DMS153 treated with DMSO at 0.1 percent for 48 hours (cell line): ENCODE measurements at regions not wholly inside any gene's neighbourhood (a gene's known extent, or its start where the extent isn't known, plus 50 kb on each side); places are given as distances from the start of the nearest gene placed in this dataset.
"Not testable (repeated sequence)": the region's sequence is repeated elsewhere in the genome, so short reads cannot be mapped to it uniquely, and the experiment has no call there.

Experiments
- DNase-seq: peaks from one replicate; lab custom pipeline; 2025; ENCODE audit not compliant: unreplicated experiment; lab: John Stamatoyannopoulos, UW

DNA sequence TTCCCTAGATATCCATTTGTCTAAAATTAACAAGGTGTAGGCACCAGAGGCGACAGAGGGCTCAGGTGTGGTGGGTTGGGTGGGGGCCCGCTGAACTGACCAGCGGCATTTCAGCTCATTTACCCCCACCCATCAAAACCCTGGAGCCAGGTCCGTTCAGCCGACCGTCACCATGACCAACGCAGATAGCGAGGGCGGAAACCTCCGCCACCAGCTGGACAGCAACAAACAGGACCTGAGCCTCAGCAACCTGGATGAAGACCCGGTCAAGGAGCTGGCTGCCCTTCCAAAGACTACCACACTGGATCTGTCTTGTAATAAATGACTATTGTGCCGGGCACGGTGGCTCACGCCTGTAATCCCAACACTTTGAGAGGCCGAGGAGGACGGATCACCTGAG lies 120.8 kb upstream of the LGSN start:
- no peak for DNase-seq

DNA sequence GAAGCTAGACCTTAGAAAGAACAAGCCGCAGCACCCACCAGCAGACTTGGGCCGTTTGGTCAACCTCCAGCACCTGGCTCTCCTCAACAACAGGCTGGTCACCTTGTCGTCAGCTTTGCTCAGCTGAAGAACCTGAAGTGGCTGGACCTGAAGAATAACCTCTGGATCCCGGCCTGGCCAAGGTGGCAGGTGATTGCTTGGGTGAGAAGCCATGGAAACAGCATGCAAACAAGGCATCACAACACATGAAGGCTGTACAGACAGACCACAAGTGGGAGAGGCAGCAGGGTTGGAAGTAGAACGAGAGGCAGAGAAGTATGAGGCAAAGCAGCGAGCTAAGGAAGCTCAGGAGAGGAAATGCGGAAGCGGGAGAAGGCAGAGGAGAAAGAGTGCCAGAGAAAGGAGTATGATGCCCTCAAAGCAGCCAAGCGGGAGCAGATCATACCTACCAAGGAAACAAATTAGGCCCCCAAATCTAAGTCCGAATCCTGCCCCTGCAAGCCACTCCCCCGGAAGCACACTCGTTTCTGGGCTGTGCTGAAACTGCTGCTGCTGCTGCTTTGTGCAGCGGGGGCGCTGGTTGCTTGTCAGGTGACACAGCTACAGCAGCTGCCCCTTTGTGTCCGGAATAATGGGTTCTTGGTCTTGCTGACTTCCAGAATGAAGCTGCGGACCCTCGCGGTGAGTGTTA lies 121.6 kb upstream of the LGSN start:
- peak; percentile 75 for DNase-seq

GRCh38 chr6:63442870-63443269 lies 123.1 kb upstream of the LGSN start:
- no peak for DNase-seq

DNA sequence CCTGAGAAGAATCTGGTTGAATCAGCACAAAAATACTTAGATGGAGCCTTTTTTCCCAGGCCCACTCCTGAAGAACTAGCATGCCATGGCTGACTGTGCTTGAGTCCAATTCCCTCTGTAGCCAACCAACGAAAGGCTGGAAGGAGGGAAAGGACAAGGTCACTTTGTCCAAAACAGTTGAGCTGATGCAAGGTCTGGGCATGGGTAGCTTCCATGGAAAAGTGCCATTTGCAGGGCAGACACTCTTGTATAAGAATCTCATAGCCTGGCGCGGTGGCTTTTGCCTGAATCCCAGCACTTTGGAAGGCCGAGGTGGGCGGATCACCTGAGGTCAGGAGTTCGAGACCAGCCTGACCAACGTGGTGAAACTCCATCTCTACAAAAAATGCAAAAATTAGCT lies 125.0 kb upstream of the LGSN start:
- DNase-seq = no peak

GRCh38 chr6:63446405-63446804 lies 125.9 kb upstream of the LOC128125822 start:
- no peak for DNase-seq

DNA sequence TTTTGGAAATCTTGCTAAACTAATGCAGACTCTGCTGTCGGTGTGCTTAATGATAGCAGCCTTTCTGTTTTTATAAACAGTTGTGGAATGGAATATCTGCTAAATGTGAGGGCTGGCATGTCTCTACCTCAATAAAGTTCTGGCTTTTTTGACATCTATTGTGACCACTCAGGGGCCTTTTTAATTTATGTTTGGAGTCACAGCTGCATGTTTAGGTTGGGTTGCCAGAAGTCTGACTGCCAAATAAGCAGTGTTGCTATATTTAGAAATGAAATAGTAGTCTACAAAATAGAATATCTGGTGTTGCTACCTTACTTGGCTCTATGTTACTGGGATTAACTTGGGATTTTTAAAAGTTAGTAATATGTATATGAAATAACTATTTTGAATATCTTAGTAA lies 125.1 kb upstream of the LOC128125822 start:
- no peak for DNase-seq

GRCh38 chr6:63448229-63448628 lies 124.1 kb upstream of the LOC128125822 start:
- no peak for DNase-seq

DNA sequence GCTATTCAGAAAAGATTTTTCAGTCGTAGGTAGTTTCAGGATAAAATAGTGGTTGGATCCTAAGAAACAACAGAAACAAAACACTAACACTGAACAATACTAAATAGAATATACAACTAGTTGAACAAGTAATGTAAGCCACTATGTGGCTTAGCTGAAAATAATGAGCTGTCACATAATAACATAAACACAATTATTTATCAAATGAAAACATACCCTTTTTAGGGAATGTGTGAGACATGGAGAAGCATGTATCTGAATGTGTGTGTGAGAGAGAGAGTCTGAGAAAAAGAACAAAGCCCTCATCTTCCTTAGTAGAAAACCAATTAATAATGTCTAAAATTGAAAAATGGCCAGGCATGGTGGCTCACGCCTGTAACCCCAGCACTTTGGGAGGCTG lies 122.6 kb upstream of the LOC128125822 start:
- DNase-seq = no peak

- no peak for DNase-seq
Measured at GRCh38 chr6:63451238-63451637, 121.0 kb upstream of the LOC128125822 start.

GRCh38 chr6:63452125-63452524 lies 120.2 kb upstream of the LOC128125822 start:
- DNase-seq = no peak

GRCh38 chr6:63456734-63457133 lies 115.5 kb upstream of the LOC128125822 start:
- DNase-seq = no peak

DNA sequence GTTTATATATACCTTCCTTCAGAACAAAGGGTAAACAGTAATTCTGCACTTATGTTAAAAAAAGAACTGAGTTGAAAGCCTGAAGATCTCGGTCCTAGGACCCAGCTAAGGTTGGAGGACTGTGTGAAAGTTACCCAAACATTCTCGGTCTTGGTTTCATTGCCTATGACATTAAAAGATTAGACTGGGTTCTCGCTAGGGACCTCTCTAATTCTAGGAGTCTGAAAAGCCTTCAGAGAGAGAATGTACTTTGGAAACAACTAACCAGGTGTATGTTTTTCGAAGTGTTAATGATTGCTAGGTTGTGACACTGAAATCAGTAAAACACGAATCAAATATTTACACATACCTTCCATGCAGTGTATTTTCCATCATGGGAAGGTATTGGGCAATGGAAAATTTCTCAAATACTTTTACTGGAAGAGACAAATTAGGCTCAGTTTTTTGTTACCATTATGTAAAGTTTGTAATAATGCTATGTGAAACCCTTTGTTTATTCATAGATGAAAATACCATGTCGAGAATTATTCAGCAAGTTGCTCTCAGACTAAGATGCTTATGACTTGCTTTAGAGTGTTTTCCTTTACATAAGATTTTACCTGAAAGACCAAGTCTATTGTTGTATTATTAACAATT lies 113.7 kb upstream of the LOC128125822 start:
- no peak for DNase-seq

DNA sequence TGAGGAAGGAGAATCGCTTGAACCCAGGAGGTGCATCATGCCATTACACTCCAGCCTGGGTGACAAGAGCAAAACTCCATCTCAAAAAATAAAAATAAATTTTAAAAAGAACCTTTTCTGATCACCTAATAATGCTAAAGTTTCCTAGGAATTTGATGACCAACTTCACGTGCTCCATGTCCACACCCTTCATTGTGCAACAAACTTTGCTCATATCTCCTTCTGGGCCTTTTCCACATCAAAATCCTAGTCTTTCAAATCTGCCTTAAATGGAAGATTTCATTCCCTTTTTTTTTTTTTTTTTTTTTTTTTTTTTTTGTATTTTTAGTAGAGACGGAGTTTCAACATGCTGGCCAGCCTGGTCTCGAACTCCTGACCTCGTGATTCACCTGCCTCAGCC lies 112.5 kb upstream of the LOC128125822 start:
- DNase-seq = no peak

DNA sequence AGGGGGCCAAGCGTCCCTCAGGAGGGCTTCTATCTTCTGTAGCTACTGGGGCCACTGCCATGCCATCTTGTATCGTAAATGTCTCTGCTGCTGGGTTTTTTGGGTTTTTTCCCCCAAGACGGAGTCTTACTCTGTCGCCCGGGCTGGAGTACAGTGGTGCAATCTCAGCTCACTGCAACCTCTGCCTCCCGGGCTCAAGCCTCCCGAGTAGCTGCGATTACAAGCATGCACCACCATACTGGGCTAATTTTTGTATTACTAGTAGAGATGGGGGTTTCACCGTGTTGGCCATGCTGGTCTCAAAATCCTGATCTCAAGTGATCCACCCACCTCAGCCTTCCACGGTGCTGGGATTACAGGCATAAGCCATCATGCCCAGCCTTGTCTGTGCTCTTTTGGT lies 111.3 kb upstream of the LOC128125822 start:
- no peak for DNase-seq

DNA sequence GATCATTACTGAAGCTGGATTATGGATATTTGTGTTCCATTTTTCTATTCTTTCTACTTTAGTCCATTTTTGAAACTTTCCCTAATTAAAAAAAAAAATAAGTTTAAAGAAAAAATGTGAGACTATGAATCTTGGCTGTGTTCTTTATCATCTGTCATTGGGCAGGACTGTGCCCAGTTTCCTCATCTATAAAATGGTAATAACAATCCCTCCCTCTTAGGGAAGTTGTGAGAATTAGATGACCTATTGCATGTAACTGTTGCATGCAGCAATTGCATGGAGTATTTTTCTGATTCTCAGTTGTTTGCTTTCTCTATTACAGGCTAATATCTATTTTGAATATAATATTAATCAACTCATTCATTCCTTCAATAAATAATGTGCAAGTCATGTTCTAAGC lies 108.2 kb upstream of the LOC128125822 start:
- no peak for DNase-seq

- DNase-seq = no peak
Measured at GRCh38 chr6:63465750-63466149, 106.5 kb upstream of the LOC128125822 start.

DNA sequence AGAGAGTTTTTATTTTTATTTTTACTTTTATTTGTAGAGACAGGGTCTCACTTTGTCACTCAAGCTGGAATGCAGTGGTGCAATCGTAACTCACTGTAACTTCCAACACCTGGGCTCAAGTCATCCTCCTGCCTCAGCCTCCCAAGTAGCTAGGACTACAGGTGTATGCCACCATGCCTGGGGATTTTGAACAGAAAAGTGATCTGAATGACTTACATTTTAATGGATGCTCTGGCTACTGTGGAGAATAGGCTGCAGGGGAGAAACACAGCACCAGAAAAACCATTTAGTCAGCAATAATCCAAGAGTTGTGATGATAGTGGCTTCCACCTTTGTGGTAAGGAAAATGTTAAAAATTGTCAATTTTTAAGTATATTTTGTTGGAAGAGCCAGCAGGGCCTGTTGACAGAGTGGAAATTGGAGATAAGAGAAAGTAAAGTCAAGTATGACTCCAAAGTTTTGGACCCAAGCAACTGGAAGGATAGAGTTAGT lies 106.0 kb upstream of the LOC128125822 start:
- DNase-seq = no peak

- no peak for DNase-seq
Measured at GRCh38 chr6:63467247-63467954, 104.9 kb upstream of the LOC128125822 start.

GRCh38 chr6:63471145-63471544 lies 101.1 kb upstream of the LOC128125822 start:
- DNase-seq = not testable (repeated sequence)

- no peak for DNase-seq
Measured at GRCh38 chr6:63471654-63472053, 100.6 kb upstream of the LOC128125822 start.

GRCh38 chr6:63475707-63476106 lies 96.6 kb upstream of the LOC128125822 start:
- no peak for DNase-seq

- DNase-seq = no peak
Measured at GRCh38 chr6:63476302-63476701, 96.0 kb upstream of the LOC128125822 start.
